ENCODE measurements at regions not wholly inside any gene's neighbourhood (a gene's known extent, or its start where the extent isn't known, plus 50 kb on each side); places are given as distances from the start of the nearest gene placed in this dataset.

GRCh38 chr1:25095635-25096200 lies 136.6 kb downstream of the SYF2 start:
- ATAC-seq (no peak), DNase-seq (no peak)
- no peak overlapping the region for H3K27ac ChIP-seq
- no peaks in the 10 kb centered on the region for H3K9me3 ChIP-seq
- intact Hi-C loops (cut with DNase I), result no loop called here
- 64% methylated on average over 5 of the region's 5 CpGs for WGBS (ENCODE audit: insufficient coverage, low coverage, low lambda C conversion rate, missing lambda C conversion rate)
- H3K4me1 ChIP-seq, result no peaks in the 10 kb centered on the region
- no peak overlapping the region for H3K4me3 ChIP-seq
- TF ChIP-seq CTCF (IDR thresholded peaks at IDR 0.05) (no peak), POLR2A (IDR thresholded peaks at IDR 0.05) (no peak)
- H3K27me3 ChIP-seq, result no peaks in the 10 kb centered on the region
- no peaks in the 10 kb centered on the region for H3K36me3 ChIP-seq

GRCh38 chr1:25094995-25095394 lies 137.3 kb downstream of the SYF2 start:
- H3K36me3 ChIP-seq, result no peaks in the 10 kb centered on the region
- TF ChIP-seq CTCF (IDR thresholded peaks at IDR 0.05), result no peak
- H3K27ac ChIP-seq, result no peak overlapping the region
- 73% methylated on average over 10 of the region's 10 CpGs for WGBS (ENCODE audit: insufficient coverage, low coverage, low lambda C conversion rate, missing lambda C conversion rate)
- DNase-seq (no peak), ATAC-seq (no peak)
- H3K4me3 ChIP-seq, result no peak overlapping the region
- intact Hi-C loops (cut with DNase I), result no loop called here
- H3K9me3 ChIP-seq, result no peaks in the 10 kb centered on the region
- H3K27me3 ChIP-seq, result no peaks in the 10 kb centered on the region
- H3K4me1 ChIP-seq, result no peaks in the 10 kb centered on the region

- no peak overlapping the region for H3K27ac ChIP-seq
- intact Hi-C loops (cut with DNase I), result no loop called here
- no peaks in the 10 kb centered on the region for H3K27me3 ChIP-seq
- DNase-seq (no peak), ATAC-seq (no peak)
- H3K9me3 ChIP-seq, result no peaks in the 10 kb centered on the region
- no peaks in the 10 kb centered on the region for H3K36me3 ChIP-seq
- TF ChIP-seq CTCF (IDR thresholded peaks at IDR 0.05) (no peak), POLR2A (IDR thresholded peaks at IDR 0.05) (no peak)
- no peak overlapping the region for H3K4me3 ChIP-seq
- H3K4me1 ChIP-seq, result no peaks in the 10 kb centered on the region
- 69% methylated on average over 3 of the region's 3 CpGs for WGBS (ENCODE audit: insufficient coverage, low coverage, low lambda C conversion rate, missing lambda C conversion rate)
Measured at GRCh38 chr1:25094229-25094628, 138.1 kb downstream of the SYF2 start.

- DNase-seq, result no peak
- no peak for ATAC-seq
- TF ChIP-seq POLR2A (IDR thresholded peaks at IDR 0.05), result no peak
- TF ChIP-seq CTCF (IDR thresholded peaks at IDR 0.05), result no peak
- Histone ChIP-seq H3K27ac (no peak overlapping the region), H3K9me3 (no peaks in the 10 kb centered on the region), H3K36me3 (no peaks in the 10 kb centered on the region), H3K4me1 (no peaks in the 10 kb centered on the region), H3K4me3 (no peak overlapping the region), H3K27me3 (no peaks in the 10 kb centered on the region)
- 75% methylated on average over 2 of the region's 4 CpGs for WGBS (ENCODE audit: insufficient coverage, low coverage, low lambda C conversion rate, missing lambda C conversion rate)
- intact Hi-C loops (cut with DNase I), result no loop called here
Measured at GRCh38 chr1:25091658-25092057, 140.6 kb downstream of the SYF2 start.
